ENCODE measurements at regions not wholly inside any gene's neighbourhood (a gene's known extent, or its start where the extent isn't known, plus 50 kb on each side); places are given as distances from the start of the nearest gene placed in this dataset.

DNA sequence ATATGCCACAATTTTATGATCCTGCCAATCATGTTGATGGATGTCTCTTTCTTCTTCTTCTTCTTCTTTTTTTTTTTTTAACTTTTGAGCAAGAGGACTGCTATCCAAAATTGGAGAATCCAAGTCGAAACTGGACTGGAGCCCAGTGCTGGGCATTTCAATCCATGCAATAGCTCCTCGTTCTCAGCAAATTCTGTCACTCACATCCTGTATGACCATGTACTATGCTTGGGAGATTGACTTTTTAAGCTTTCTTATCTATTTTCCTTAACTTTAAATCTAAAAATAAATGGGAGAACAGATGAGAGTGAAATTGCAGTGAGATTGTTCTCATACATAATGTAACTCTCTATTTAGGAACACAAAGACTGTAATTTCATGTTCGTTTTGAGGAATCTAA lies 123.0 kb upstream of the PUDP start:
- Histone ChIP-seq H3K4me1 (ENCODE audit: insufficient read depth, low read length) (no peaks in the 10 kb centered on the region), H3T11ph (ENCODE audit: low read length) (no peak overlapping the region), H3K18ac (ENCODE audit: insufficient read length, low read depth, low read length) (no peak overlapping the region), H2BK120ac (ENCODE audit: low read depth, low read length, poor library complexity, severe bottlenecking) (no peak overlapping the region), H2AFZ (ENCODE audit: low read length) (no peak overlapping the region), H3K9me3 (ENCODE audit: control insufficient read depth, low read depth, low read length) (no peaks in the 10 kb centered on the region), H3K79me1 (ENCODE audit: insufficient read depth, low read depth, low read length, poor library complexity, severe bottlenecking) (no peaks in the 10 kb centered on the region), H3K9ac (ENCODE audit: extremely low read depth, insufficient read length, low read length) (no peak overlapping the region), H3K4ac (ENCODE audit: low read depth, low read length) (no peak overlapping the region), H2BK15ac (ENCODE audit: low read depth, low read length) (no peak overlapping the region), H4K8ac (replicated peaks; ENCODE audit: insufficient read length, low read depth, low read length) (no peak overlapping the region), H3K56ac (ENCODE audit: insufficient read length, low read depth, low read length) (no peak overlapping the region), H4K91ac (ENCODE audit: insufficient read length, low read depth, low read length) (no peak overlapping the region), H4K5ac (ENCODE audit: insufficient read length, low read depth, low read length) (no peak overlapping the region), H3K23me2 (ENCODE audit: insufficient read length, low read depth, low read length, poor library complexity, severe bottlenecking) (no peaks in the 10 kb centered on the region), H3K79me2 (ENCODE audit: insufficient read depth, low read length) (no peaks in the 10 kb centered on the region), H2BK12ac (ENCODE audit: insufficient read length, low read depth, low read length) (no peak overlapping the region), H2BK5ac (ENCODE audit: insufficient read length, low read length) (no peak overlapping the region), H4K20me1 (ENCODE audit: control insufficient read depth, insufficient read depth, insufficient read length) (no peaks in the 10 kb centered on the region), H2AK5ac (ENCODE audit: insufficient read length, low read length) (no peak overlapping the region), H3K27me3 (ENCODE audit: insufficient read depth, low read length) (no peaks in the 10 kb centered on the region), H3K14ac (ENCODE audit: insufficient read depth, low read length) (no peak overlapping the region), H3K4me2 (ENCODE audit: insufficient read depth, insufficient read length, low read length) (no peak overlapping the region), H2BK20ac (ENCODE audit: low read depth, low read length, poor library complexity, severe bottlenecking) (no peak overlapping the region), H3K27ac (ENCODE audit: insufficient read length, low read depth, low read length) (no peak overlapping the region), H3K23ac (ENCODE audit: insufficient read length, low read depth, low read length) (no peak overlapping the region)
- no peaks in the 10 kb centered on the region for H3K36me3 Mint-ChIP-seq (ENCODE audit: insufficient read depth in 1 of 3, low read depth in 3 of 3)
- DNase-seq, result no peak
- H3K27ac Mint-ChIP-seq, result no peak overlapping the region
- H3K27me3 Mint-ChIP-seq (ENCODE audit: low read depth), result peaks cover 2% of the 10 kb centered on the region; the same call in 1 of the 2 replicates
- H3K4me3 Mint-ChIP-seq, result no peak overlapping the region
- no CpG with 5 or more reads among the region's 3 CpGs for WGBS (ENCODE audit: extremely low coverage, insufficient read length, low lambda C conversion rate)
- H3K4me1 Mint-ChIP-seq, result no peaks in the 10 kb centered on the region
- no peaks in the 10 kb centered on the region for H3K9me3 Mint-ChIP-seq
- TF ChIP-seq, protein P1, sequence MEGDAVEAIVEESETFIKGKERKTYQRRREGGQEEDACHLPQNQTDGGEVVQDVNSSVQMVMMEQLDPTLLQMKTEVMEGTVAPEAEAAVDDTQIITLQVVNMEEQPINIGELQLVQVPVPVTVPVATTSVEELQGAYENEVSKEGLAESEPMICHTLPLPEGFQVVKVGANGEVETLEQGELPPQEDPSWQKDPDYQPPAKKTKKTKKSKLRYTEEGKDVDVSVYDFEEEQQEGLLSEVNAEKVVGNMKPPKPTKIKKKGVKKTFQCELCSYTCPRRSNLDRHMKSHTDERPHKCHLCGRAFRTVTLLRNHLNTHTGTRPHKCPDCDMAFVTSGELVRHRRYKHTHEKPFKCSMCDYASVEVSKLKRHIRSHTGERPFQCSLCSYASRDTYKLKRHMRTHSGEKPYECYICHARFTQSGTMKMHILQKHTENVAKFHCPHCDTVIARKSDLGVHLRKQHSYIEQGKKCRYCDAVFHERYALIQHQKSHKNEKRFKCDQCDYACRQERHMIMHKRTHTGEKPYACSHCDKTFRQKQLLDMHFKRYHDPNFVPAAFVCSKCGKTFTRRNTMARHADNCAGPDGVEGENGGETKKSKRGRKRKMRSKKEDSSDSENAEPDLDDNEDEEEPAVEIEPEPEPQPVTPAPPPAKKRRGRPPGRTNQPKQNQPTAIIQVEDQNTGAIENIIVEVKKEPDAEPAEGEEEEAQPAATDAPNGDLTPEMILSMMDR (conservative IDR thresholded peaks at IDR 0.05), result no peak

Data from H9 (cell line).